SU-DHL-6 (cell line): ENCODE measurements at regions not wholly inside any gene's neighbourhood (a gene's known extent, or its start where the extent isn't known, plus 50 kb on each side); places are given as distances from the start of the nearest gene placed in this dataset.

Experiments
- CTCF ChIP-seq: fragments of 200-600 bp; sonication (generic); IDR thresholded peaks from one replicate; pipeline ENCODE4 v1.5.1; 2017; ENCODE audit warnings: antibody characterized with exemption, mild to moderate bottlenecking, low read length, moderate library complexity; ENCODE audit not compliant: insufficient read depth, poor library complexity, severe bottlenecking
- EZH2phosphoT487 ChIP-seq: fragments of 200-600 bp; sonication (generic), shearing (Covaris generic); conservative IDR thresholded peaks from 2 replicates; pipeline ENCODE4 v1.6.1; 2018; ENCODE audit warnings: mild to moderate bottlenecking, antibody characterized with exemption, low read length, moderate library complexity, mixed read lengths

- TF ChIP-seq CTCF (no peak), EZH2phosphoT487 (no peak)
These were observed 340.5 kb downstream of the ZNF536 start for GRCh38 chr19:30712431-30713337.
